H9 (cell line): ENCODE measurements at regions not wholly inside any gene's neighbourhood (a gene's known extent, or its start where the extent isn't known, plus 50 kb on each side); places are given as distances from the start of the nearest gene placed in this dataset.

ENCODE experiments used
- DNase-seq: peaks from one replicate; pipeline ENCODE4 v3.0.0-alpha.2; 2017
- H2AFZ ChIP-seq: one replicate; pipeline ENCODE4 v1.6.1; 2013; ENCODE audit warnings: mild to moderate bottlenecking, low read length, control low read depth, moderate library complexity
- H2AK5ac ChIP-seq: 2 replicates; pipeline ENCODE4 v1.6.1; 2013; ENCODE audit warnings: low read length, control low read depth, mixed read lengths; ENCODE audit not compliant: insufficient read length
- H2BK120ac ChIP-seq: one replicate; pipeline ENCODE4 v1.6.1; 2013; ENCODE audit warnings: low read depth, mild to moderate bottlenecking, low read length, control low read depth, inconsistent platforms; ENCODE audit not compliant: poor library complexity, severe bottlenecking
- H2BK12ac ChIP-seq: 2 replicates; pipeline ENCODE4 v1.6.1; 2013; ENCODE audit warnings: low read length, control low read depth, mixed read lengths, low read depth; ENCODE audit not compliant: insufficient read length
- H2BK15ac ChIP-seq: 2 replicates; pipeline ENCODE4 v1.6.1; 2013; ENCODE audit warnings: low read depth, low read length, control low read depth
- H2BK20ac ChIP-seq: one replicate; pipeline ENCODE4 v1.6.1; 2013; ENCODE audit warnings: low read depth, mild to moderate bottlenecking, low read length, control low read depth, inconsistent platforms; ENCODE audit not compliant: poor library complexity, severe bottlenecking
- H2BK5ac ChIP-seq: 2 replicates; pipeline ENCODE4 v1.6.1; 2013; ENCODE audit warnings: low read length, control low read depth, mixed read lengths; ENCODE audit not compliant: insufficient read length
- H3K14ac ChIP-seq: 2 replicates; pipeline ENCODE4 v1.6.1; 2013; ENCODE audit warnings: low read length, control low read depth; ENCODE audit not compliant: insufficient read depth
- H3K18ac ChIP-seq: 2 replicates; pipeline ENCODE4 v1.6.1; 2013; ENCODE audit warnings: low read depth, mild to moderate bottlenecking, mixed read lengths, low read length, control low read depth; ENCODE audit not compliant: insufficient read length
- H3K23ac ChIP-seq: 2 replicates; pipeline ENCODE4 v1.6.1; 2013; ENCODE audit warnings: low read length, control low read depth, mixed read lengths, low read depth; ENCODE audit not compliant: insufficient read length
- H3K23me2 ChIP-seq: 2 replicates; pipeline ENCODE4 v1.6.1; 2013; ENCODE audit warnings: low read depth, mild to moderate bottlenecking, mixed read lengths, low read length, control low read depth; ENCODE audit not compliant: insufficient read length, poor library complexity, severe bottlenecking
- H3K27ac ChIP-seq: 2 replicates; pipeline ENCODE4 v1.5.1; 2013; ENCODE audit warnings: low read length, control low read depth, mixed read lengths, low read depth; ENCODE audit not compliant: insufficient read length
- H3K27me3 ChIP-seq: 2 replicates; pipeline ENCODE4 v1.6.1; 2013; ENCODE audit warnings: low read length, control low read depth, inconsistent platforms; ENCODE audit not compliant: insufficient read depth
- H3K4ac ChIP-seq: 2 replicates; pipeline ENCODE4 v1.6.1; 2013; ENCODE audit warnings: low read depth, mild to moderate bottlenecking, control low read depth, inconsistent platforms, low read length, moderate library complexity
- H3K4me1 ChIP-seq: 2 replicates; pipeline ENCODE4 v1.6.1; 2013; ENCODE audit warnings: low read length, control low read depth, inconsistent platforms; ENCODE audit not compliant: insufficient read depth
- H3K4me2 ChIP-seq: 2 replicates; pipeline ENCODE4 v1.6.1; 2013; ENCODE audit warnings: low read length, control low read depth, mixed read lengths; ENCODE audit not compliant: insufficient read length, insufficient read depth
- H3K56ac ChIP-seq: 2 replicates; pipeline ENCODE4 v1.6.1; 2013; ENCODE audit warnings: low read depth, mild to moderate bottlenecking, mixed read lengths, low read length, control low read depth; ENCODE audit not compliant: insufficient read length
- H3K79me1 ChIP-seq: 2 replicates; pipeline ENCODE4 v1.6.1; 2013; ENCODE audit warnings: low read depth, mild to moderate bottlenecking, moderate library complexity, low read length, control low read depth, inconsistent platforms; ENCODE audit not compliant: insufficient read depth, poor library complexity, severe bottlenecking
- H3K79me2 ChIP-seq: 2 replicates; pipeline ENCODE4 v1.6.1; 2013; ENCODE audit warnings: low read length, control low read depth, inconsistent platforms; ENCODE audit not compliant: insufficient read depth
- H3K9ac ChIP-seq: 2 replicates; pipeline ENCODE4 v1.6.1; 2013; ENCODE audit warnings: low read length, control low read depth, mixed read lengths; ENCODE audit not compliant: insufficient read length; ENCODE audit errors: extremely low read depth
- H3K9me3 ChIP-seq: one replicate; pipeline ENCODE4 v1.6.1; 2013; ENCODE audit warnings: low read depth, low read length, inconsistent platforms; ENCODE audit not compliant: control insufficient read depth
- H3T11ph ChIP-seq: one replicate; pipeline ENCODE4 v1.6.1; 2013; ENCODE audit warnings: mild to moderate bottlenecking, low read length, control low read depth, inconsistent platforms
- H4K20me1 ChIP-seq: one replicate; pipeline ENCODE4 v1.6.1; 2013; ENCODE audit not compliant: control insufficient read depth, insufficient read length, insufficient read depth
- H4K5ac ChIP-seq: 2 replicates; pipeline ENCODE4 v1.6.1; 2013; ENCODE audit warnings: low read depth, mild to moderate bottlenecking, mixed read lengths, low read length, control low read depth; ENCODE audit not compliant: insufficient read length
- H4K8ac ChIP-seq: replicated peaks from 2 replicates; pipeline ENCODE4 v1.6.1; 2013; ENCODE audit warnings: low read length, control low read depth, mixed read lengths, low read depth; ENCODE audit not compliant: insufficient read length
- H4K91ac ChIP-seq: 2 replicates; pipeline ENCODE4 v1.6.1; 2013; ENCODE audit warnings: low read depth, mild to moderate bottlenecking, moderate library complexity, mixed read lengths, low read length, control low read depth; ENCODE audit not compliant: insufficient read length
- H3K27ac Mint-ChIP-seq, 3 experiments: 2 replicates in 2 of 3; 3 replicates in 1 of 3; pipeline ENCODE4 v1.8.0; 2020 to 2021; ENCODE audit warnings: mixed read lengths in 3 of 3, mild to moderate bottlenecking in 1 of 3, moderate library complexity in 1 of 3
- H3K27me3 Mint-ChIP-seq: 2 replicates; pipeline ENCODE4 v1.8.0; 2021; ENCODE audit warnings: low read depth, mild to moderate bottlenecking, moderate library complexity, mixed read lengths
- H3K36me3 Mint-ChIP-seq, 3 experiments: 2 replicates in 2 of 3; 3 replicates in 1 of 3; pipeline ENCODE4 v1.8.0; 2020 to 2021; ENCODE audit warnings: low read depth in 3 of 3, mixed read lengths in 3 of 3; ENCODE audit not compliant: insufficient read depth in 1 of 3
- H3K4me1 Mint-ChIP-seq, 2 experiments: 2 replicates each; pipeline ENCODE4 v1.8.0; 2020; ENCODE audit warnings: mixed read lengths in 2 of 2
- H3K4me3 Mint-ChIP-seq, 2 experiments: 2 replicates in 1 of 2; 3 replicates in 1 of 2; pipeline ENCODE4 v1.8.0; 2020 to 2021; ENCODE audit warnings: mild to moderate bottlenecking in 2 of 2, mixed read lengths in 2 of 2, moderate library complexity in 1 of 2
- H3K9me3 Mint-ChIP-seq, 2 experiments: 2 replicates in 1 of 2; 3 replicates in 1 of 2; pipeline ENCODE4 v1.8.0; 2020; ENCODE audit warnings: mild to moderate bottlenecking in 2 of 2, mixed read lengths in 2 of 2, moderate library complexity in 1 of 2
- CTCF ChIP-seq: fragments of 200-600 bp; sonication (generic); conservative IDR thresholded peaks from 3 replicates; pipeline ENCODE4 v1.8.0; 2021; ENCODE audit warnings: antibody characterized with exemption, mild to moderate bottlenecking
- WGBS: extraction: QIAGEN DNeasy Blood & Tissue Kit; methylation state at CpG from one replicate; pipeline ENCODE4 v1.1.7; 2013; ENCODE audit warnings: missing lambda C conversion rate, low lambda C conversion rate, mixed read lengths; ENCODE audit not compliant: insufficient read length; ENCODE audit errors: extremely low coverage; 5-methylcytosine and 5-hydroxymethylcytosine counted together

GRCh38 chr3:177308286-177308685 lies 111.0 kb upstream of the TBL1XR1 start:
- Histone ChIP-seq H3K27me3 (no peaks in the 10 kb centered on the region), H2BK5ac (no peak overlapping the region), H2BK15ac (no peak overlapping the region), H4K20me1 (no peaks in the 10 kb centered on the region), H3K23me2 (no peaks in the 10 kb centered on the region), H4K8ac (no peak overlapping the region), H3K27ac (no peak overlapping the region), H3K4me2 (no peak overlapping the region), H2AK5ac (no peak overlapping the region), H3K79me2 (no peaks in the 10 kb centered on the region), H3K56ac (no peak overlapping the region), H2BK12ac (no peak overlapping the region), H3K23ac (no peak overlapping the region), H3K18ac (no peak overlapping the region), H3T11ph (no peak overlapping the region), H3K9ac (no peak overlapping the region), H4K91ac (no peak overlapping the region), H3K4me1 (no peaks in the 10 kb centered on the region), H2BK120ac (no peak overlapping the region), H3K4ac (no peak overlapping the region), H4K5ac (no peak overlapping the region), H3K14ac (no peak overlapping the region), H2BK20ac (no peak overlapping the region), H2AFZ (no peak overlapping the region), H3K79me1 (no peaks in the 10 kb centered on the region), H3K9me3 (no peaks in the 10 kb centered on the region)
- no peak overlapping the region for H3K27ac Mint-ChIP-seq
- H3K4me3 Mint-ChIP-seq = no peak overlapping the region
- DNase-seq = no peak
- TF ChIP-seq CTCF = no peak
- peaks cover 8 to 9% of the 10 kb centered on the region in 2 experiments for H3K9me3 Mint-ChIP-seq
- no peaks in the 10 kb centered on the region for H3K27me3 Mint-ChIP-seq
- WGBS = no CpG with 5 or more reads among the region's 5 CpGs
- no peaks in the 10 kb centered on the region for H3K4me1 Mint-ChIP-seq
- H3K36me3 Mint-ChIP-seq = peaks cover 0 to 2% (median 0%) of the 10 kb centered on the region in 3 experiments; a peak in 4 of 7 replicates
